Stimulated activated CD4-positive, alpha-beta T cell treated with anti-CD3 and anti-CD28 coated beads, Interleukin-4, amount 100 ng/mL, for 24 hours (primary cell): ENCODE measurements at regions not wholly inside any gene's neighbourhood (a gene's known extent, or its start where the extent isn't known, plus 50 kb on each side); places are given as distances from the start of the nearest gene placed in this dataset.
"Not testable (repeated sequence)": the region's sequence is repeated elsewhere in the genome, so short reads cannot be mapped to it uniquely, and the experiment has no call there.

Experiments
- DNase-seq: peaks from one replicate; pipeline ENCODE4 v3.0.0-alpha.2; 2020

DNA sequence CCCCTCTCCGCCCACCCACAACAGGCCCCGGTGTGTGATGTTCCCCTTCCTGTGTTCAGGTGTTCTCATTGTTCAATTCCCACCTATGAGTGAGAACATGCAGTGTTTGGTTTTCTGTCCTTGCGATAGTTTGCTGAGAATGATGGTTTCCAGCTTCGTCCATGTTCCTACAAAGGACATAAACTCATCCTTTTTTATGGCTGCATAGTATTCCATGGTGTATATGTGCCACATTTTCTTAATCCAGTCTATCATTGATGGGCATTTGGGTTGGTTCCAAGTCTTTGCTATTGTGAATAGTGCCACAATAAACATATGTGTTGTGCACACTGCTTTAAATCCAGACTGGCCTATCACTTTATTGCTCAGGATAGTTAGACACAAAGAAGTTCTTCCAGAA, 309.1 kb downstream of the MTX2 start:
- not testable (repeated sequence) for DNase-seq

DNA sequence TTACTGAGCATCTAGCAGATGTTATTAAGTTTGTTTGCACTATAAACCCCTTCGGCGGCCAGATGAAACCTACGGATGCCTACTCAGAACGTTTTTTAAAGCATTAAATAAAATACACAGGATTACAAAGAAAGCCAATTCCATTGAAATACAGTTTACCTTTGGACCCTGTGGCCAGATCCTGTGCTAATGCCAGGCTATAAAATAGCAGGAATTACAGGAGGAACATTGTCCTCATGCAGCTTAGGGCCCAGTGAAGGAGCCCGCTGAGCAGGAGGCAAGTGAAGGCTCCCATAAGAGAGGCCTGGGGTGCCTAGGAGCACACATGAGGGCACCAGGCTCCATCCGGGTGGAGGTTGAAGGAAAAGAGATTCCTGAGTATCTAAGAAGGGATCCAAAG, 310.4 kb downstream of the MTX2 start:
- DNase-seq = no peak

DNA sequence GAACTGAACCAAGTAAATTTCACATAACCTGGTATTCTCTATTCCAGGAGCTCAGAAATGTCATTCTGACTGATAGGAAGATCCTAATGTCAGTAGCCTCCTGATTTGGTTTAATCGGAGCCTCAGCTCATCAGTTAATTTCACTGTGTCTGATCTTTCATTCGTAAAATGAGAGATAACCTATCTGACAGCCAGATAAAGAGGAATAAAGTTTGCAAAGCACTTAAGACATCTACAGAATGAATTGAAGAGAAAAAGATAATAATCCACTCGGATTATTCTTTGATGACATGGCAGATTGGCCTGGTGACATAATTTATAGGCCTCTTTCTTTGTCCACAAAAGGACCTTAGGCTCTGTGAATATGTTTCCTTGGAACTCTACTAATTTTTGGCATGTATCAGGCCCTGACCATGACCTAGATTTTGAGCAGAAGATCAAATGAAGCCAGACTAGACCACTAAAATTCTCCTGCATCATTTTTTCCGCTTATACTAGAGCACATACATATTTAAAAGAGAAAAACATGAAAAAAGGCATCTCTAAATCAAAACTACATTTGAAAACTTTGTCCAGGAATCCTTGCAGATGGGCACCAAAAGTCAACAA, 312.4 kb downstream of the MTX2 start:
- no peak for DNase-seq

DNA sequence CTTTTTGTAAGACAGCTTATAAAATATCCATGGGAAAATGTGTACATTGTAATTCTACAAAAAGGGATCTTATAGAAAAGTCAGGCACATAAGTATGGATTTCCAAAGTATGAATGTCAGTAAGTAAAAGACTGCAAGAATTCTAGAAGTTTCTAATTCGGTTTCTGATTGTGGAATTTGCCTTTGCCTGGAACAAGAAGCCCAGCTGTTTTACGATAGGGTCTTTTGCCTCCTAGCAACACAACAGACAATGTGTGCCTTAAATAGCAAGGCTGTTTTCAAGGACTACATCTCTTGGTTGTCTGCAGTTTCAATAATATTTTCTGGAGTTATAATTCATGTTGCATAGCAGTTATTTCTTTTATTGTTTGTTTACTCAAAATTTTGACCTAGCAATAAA, 312.9 kb downstream of the MTX2 start:
- DNase-seq = no peak

DNA sequence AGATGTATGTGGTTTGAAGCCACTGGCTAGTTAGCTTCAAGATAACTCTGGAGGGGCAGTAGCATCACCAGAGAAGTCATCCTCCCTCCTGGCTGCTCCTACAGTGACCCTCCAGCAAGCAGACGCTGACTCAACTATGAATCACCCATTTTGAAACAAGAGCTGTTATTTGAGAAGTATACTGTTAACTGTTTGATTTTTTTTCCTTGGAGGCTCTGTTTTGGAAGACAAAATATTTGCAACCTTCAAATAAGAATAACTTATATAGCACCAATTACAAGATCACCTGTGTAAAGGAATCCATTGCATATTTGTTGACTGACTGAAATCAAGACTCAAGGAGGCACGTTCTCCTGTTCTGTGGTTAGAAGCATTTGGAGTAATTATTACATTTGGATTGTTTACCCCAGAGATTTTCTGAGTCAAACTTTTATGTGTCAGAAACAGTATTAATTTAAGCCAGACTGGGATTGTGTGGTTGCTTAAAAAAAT, 313.8 kb downstream of the MTX2 start:
- no peak for DNase-seq

DNA sequence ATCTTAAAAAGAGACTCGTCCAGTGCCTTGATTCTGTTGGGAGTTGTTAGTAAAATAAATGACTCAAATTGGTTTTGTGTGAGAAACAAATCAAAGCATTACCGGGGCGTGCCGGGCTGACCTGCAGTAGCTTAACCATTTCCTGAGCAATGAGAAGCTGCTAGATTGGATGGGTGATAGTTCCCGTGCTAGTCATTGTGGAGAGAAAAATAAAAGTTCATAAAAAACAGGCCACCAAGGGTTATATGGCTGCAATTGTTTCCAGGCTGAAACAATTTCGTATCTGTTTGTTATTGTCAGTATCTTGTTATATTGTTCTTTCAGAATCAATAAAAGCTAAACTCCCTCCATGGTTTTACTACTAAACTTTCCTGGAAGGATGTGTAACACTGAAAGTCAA, 314.4 kb downstream of the MTX2 start:
- no peak for DNase-seq

DNA sequence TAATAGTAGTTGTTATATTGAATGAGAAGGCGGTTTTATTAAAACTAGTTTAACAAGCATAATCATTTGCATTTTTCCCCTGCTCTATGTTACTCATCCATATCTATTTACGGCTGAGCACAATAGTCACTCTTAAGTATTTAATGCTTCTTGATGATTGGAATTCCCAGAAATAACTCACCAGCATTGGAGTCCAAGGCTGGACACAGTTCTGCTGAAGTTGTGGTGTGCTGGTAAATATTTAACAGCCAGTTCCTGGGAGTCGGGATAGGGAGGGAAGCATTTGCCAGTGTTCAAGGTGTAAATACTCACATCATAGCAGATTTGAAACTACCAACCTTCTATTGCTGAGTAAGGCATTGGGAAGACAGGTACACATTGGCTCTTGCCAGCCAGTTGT, 315.1 kb downstream of the MTX2 start:
- DNase-seq = no peak

DNA sequence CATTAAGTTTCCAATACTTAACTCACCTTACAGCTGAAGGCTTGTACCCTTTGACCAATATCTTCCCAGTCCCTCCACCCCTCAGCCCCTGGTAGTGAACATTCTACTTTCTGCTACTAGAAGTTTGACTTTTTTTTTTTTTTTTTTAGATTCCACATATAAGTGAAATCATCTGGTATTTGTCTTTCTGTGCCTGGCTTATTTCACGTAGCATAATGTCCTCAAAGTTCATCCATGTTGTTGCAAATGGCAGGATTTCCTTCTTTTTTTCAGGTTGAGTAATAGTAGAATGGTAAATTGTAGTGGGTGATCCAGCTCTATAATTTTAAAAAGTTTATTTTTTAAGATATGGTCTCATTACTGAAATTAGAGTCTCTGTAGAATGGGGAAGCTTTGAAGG, 316.0 kb downstream of the MTX2 start:
- DNase-seq = no peak

DNA sequence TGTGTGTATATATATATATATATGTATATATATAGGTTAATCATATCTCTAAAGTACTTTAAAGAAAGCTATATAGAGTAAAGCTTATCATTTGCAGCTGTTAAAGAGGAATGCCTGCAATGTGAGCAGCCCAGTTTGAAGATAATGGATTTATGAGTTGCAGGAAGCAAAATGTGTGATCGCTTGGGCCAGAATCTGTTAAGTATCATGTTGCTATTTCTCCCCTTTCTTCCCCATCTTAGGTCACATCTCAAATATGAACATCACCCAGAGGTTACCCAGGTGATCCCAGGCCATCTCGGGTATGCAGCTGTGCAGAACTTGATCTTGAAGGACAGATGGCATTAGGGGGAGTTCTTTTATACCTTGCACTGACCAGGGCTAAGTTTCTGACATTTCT, 316.5 kb downstream of the MTX2 start:
- DNase-seq = no peak

DNA sequence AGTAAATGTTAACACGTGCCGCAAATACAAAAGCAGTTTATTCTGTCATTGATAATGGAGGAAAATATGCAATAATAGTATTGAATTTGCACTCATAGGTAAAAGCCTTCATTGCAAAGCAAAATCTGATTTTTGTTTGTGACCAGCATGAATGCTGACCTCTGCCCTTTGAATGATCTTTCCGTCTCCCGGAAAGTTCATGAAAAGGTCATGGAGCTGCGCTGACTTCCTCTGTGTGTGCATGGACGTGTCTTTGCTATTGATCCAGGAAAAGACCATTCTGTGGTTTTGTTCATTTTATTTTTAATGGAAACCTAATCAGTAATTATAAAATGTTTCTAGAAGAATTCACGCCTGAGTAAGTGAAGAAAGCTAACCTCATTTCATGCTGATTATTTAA, 320.0 kb downstream of the MTX2 start:
- DNase-seq = no peak

DNA sequence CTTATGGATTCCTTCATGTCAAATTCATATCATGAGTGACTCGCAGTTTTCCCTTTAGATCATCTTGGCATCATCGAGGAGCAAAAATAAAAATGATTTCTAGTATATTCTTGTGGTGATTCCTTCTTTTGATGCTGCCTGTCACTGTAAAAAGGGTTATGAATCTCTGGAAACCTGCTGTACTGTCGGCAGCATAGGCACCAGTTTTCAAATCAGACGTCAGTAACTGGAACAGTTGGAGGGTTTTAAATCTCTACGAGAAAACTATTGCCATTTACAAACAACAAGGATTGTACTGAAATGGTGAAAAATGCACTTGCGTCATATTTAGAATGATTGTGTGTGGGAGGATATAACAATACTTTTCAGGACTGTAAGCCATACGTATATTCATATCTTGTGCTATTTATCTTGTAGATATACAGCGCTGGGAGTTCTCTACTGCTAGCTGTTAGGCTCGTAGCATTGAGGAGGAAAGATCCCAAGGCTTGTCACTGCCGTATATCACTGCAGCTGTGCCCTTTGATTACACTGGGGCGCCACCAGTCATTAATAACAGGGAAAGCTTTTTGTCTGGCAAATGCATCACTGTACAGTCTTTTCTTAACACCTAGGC, 320.7 kb downstream of the MTX2 start:
- no peak for DNase-seq

DNA sequence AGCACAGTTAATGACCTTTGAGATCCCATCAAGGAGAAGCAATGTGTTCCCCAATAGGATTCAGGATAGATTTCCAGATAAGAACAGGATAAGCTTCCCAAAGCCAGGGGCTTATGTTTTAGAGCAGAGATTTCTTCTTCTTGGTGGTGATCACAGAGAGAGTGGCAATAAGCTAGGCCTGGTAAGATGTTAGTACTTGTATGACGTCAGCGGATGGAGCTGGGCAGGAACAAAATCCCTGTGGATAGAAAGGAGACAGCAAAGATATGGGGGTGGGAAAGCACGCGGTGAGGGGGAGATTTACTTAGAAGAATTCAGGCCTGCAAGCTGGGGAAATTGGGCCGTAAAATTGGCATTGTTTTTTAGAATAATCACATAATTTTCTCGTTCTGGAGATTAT, 323.0 kb downstream of the MTX2 start:
- no peak for DNase-seq

DNA sequence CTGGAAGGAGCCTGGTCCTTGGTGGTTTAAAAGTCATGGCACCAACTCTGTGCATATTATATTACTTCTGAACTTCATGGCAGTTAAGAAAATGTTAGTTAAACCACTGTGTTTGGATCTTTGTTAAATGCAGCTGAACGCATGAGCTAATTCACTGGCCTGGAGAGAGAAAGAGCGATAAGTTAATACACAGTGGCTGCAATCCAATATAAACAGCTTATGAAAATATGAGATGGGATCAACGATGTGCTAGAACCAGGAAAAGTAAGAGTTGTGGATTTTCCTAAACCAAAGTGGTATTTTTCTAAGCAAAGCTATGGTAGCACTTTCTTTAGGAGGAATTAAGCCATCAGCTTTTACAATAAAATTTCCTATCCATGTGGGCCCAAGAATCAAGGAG, 326.7 kb downstream of the MTX2 start:
- DNase-seq = no peak

DNA sequence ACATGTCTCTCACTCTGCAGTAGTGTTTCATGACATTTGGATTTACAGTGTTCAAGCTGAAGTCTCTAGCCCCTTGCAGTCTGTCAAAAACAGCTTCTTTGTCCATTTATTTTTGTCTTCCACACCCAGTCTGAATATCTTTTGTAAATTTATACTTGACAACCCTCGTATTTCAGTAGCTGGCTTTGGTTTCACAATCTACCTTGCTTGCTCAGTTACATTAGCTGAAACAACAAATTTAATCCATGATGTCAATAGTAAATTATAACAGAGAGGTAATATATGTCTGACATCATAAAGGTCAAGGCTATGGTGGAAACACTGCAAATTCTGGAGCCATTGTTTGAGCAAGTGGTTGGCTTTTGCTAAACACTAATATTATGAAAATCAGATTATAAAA, 328.7 kb downstream of the MTX2 start:
- DNase-seq = no peak

DNA sequence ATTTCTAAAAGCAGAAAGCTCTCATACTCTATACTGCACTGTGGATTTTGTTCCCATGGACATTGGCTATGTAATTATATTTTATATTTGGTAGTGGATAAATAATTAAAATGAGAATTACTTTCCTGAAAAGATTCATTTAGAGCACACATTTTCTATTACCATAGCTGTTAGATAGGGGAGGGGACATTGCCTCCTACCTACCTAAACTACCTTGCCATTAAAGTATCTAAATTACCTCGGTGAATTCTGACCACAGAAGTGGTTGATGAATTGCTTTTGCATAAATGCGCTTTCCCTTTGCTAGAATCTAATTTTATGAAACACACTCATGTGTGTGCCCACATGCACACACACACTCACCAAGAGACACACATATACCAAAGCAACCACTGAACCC, 329.1 kb downstream of the MTX2 start:
- DNase-seq = no peak

DNA sequence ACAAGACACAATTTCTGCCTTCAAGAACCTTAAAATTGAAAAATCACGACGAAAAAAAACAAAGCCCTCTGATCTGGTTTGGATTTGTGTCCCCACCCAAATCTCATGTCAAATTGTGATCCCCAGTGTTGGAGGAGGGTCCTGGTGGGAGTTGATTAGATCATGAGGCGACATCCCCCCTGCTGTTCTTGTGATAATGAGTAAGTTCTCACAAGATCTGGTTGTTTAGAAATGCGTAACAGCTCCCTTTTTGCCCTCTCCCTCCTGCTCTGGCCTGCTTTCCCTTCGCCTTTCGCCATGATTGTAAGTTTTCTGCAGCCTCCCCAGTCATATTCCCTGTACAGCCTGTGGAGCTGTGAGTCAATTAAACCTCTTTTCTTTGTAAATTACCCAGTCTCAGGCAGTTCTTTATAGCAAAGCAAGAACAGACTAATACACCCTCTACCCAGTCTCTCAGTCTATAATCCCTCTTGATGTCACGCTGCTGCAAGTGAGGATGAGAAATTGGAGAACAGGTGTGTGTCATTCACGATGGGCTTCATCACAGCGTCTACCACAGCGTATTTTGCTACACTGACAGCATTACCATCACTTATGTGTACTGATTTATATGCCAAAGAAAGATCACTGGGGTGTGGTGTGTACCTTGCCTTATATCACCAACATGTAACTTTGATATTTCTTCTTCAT, 330.7 kb downstream of the MTX2 start:
- DNase-seq = no peak

DNA sequence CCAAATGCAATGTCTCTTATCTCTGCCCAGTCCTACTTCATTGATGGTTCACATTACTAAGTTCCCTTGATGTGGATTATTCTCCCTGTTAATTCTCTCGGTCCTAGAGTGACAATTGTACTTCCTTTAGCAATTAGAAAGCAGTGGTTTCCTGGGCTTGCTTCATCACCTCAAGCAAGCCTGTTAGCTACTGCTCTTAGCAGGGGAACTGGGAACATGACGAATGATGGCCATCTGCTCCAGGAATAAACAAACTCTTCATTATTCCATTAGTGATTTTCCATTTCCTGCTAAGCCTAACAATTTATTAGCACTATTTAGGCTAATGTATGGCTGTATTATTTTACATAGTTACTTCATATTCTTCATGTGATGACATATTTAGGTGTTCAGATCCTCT, 331.8 kb downstream of the MTX2 start:
- DNase-seq = no peak

DNA sequence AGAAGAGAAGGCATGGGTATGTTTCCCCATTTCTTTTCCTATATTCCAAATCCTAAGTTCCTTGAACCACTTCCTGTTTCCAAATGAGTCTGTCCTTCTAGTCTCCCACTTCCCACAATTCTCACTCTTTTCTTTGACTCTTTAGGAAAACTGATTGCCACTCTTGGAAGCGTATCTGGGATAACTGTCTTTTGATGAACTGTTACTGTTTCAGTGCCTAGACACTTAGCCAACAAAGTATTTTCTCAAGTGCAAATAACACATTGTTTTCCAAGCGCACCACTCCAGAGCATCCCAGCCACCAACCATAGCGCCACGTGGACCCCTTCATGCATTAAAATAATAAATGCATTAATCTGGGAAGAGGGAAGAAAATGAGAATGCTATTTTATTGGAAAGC, 342.8 kb downstream of the MTX2 start:
- no peak for DNase-seq

DNA sequence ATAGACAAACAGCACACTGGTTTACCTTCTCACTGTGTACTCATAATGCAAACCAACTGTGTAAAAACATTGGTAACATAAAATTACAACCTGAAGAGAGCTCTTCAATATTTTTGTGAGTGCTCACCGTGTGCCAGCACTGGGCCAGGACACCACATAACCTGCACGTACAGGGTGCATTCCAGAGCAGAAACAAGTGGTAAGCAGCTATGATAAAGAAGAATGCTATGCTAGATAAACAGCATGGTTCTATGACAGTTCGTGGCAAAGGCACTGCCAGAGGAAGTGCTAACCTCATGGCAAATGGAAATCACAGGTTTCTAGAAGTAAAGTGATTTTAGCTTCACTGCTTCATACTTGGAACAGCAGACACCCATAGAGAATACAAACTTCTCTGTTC, 343.5 kb downstream of the MTX2 start:
- DNase-seq = no peak

DNA sequence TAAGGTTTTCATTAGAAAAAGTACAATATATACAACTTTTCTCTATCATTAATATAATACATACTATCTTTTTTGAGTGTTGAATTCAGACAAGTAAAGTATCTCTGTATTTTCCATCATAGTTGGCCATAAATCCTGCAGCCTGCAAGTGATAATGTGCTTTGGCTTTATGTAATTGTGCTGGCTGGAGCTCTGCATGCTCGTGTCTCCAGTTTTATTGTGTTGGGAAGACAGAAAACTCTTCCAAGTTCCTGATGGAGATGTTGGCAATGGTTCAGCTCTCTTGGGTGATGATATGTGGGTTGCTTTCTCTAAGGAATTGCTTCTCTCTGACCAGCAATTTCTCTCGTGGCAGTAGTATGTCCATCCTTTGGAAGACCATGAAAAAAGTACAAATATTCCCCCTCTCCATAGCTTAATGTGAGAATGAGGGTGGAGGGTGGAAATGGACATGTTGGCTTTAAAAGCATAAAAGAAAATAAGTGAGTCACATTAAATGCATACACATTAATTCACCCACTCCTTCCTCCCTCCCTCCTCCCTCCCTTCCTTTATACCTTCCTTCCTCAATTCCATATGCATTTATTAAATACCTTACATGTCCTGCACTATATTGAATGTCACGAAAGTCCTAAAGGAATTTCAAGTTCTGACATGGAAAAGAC, 344.2 kb downstream of the MTX2 start:
- no peak for DNase-seq

DNA sequence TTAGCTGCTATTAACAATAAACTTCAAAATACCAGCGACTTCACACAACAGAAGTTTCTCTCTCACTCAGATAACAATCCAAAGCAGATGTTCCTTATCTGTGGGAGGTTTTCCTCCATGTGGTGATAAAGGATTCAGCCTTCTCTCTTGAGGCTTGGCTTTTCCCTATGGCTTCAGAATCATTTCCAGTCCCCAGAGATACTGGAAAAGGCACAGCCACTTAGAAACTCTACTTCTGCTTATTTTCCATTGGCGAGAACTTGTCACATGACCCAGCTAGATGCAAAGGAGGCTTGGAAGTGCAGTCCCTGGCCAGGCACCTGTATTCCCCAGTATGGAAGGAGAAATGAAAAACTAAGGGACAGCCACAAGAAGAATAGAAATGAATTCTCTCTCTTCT, 344.8 kb downstream of the MTX2 start:
- DNase-seq = no peak

DNA sequence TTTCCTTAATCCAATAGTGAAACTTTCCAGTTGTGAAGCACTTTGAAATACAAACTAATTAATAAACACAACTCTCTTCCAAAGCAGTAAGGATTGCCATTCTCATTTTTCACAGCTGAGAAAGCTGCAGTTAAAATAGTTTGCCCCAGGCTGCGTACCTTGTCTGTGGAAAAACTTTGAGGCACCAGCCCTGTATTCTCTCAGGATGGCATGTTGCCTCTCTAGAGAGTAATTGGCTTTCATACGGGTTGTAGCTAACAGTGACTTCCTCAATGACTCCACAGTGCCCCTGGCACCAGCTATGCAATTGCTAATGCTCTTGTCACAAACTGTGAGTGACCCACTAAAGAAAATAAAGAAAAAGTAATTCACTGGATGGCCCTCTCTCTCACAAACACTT, 345.7 kb downstream of the MTX2 start:
- no peak for DNase-seq

DNA sequence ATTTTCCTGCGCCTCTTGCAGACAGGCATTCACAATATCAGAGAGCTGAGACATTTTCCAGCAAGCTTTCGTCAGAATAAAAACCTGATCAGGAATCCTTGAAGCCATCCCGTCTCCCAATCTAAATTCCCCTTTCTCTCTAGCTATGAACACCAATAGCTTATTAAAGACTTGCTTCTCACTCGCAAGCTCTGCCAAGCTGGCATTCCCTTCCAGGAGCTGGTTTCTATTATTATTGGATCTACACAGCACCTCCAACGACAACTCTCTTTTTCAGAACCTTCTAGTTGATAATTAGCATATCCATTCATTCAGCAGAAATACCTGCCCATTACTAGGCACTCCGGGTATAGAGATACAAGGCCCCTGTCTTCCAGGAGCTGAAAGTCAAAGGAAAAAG, 350.3 kb downstream of the MTX2 start:
- no peak for DNase-seq

DNA sequence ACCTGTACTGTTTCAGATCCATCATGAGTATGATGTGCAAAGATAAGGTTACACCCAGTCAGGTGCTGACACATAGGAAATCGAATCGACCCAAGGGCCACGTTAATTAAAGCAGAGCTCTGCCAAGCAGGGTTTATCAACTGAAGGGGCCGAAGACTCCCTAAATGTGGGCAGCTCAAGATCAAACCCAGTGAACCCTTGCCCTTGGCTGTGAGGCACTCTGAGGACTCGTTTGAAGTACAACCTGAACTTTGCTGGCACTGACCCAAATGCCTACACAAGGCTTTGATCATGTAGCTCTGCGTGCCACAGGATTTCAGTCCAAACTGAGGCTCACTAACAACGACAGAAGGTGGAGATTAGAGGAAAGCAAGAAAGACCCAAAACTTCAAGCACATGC, 352.1 kb downstream of the MTX2 start:
- no peak for DNase-seq
